ENCODE measurements at regions not wholly inside any gene's neighbourhood (a gene's known extent, or its start where the extent isn't known, plus 50 kb on each side); places are given as distances from the start of the nearest gene placed in this dataset.

DNA sequence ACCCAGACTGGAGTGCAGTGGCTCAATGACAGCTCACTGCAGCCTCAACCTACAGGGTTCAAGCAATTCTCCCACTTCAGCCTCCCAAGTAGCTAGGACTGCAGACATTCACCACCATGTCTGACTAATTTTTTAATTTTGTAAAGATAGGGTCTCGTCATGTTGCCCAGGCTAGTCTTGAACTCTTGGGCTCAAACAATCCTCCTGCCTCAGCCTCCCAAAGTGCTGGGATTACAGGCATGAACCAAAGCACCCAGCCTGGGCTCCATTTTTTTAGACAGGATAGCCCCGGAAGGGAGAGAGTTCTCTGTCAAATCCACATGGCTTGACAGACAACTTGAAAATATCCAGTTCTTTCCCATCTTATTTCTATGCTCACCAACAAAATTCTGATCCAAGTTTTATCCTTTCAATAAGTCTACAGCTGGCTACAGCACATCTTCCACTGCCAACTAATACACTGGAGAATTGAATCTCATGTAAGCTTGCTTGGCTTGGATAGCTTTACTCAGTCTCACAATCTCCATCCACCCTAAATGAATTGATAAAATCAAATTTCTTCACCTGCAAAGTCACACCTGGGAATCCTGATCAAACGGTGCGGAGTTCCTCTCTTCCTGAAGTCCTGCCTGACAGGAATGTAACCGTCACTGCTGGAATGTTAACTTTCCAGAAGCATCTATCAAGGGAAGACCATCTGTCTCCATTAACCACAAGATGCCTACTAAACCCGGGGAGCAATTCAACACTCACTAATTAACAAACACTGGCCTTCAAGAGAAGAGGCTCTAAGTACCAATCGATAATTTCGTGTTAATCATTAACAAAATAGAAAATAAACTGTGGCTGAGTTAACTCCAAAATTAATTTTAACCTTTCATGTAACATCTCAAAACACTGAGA is 239.7 kb upstream of the MKLN1 start:
- DNase-seq, result no peak

DNA sequence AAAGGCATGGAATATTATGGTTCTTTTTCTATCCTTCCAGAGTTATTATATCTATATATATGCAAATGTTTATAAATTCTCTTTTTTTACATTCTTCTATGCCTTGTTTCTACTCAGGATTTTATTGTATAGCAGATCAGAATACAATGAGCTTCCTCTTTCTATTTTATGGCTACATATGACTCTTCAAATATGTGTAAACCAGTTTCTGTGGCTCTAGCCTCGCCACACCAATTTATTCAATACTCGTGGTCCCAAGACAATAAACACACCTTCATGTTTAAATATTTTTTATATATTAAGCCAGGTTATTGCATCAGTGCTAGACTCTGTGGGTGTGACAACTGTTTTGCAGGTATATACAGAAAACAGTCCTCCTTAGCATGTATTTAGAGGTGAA is 237.5 kb upstream of the MKLN1 start:
- DNase-seq, result no peak

DNA sequence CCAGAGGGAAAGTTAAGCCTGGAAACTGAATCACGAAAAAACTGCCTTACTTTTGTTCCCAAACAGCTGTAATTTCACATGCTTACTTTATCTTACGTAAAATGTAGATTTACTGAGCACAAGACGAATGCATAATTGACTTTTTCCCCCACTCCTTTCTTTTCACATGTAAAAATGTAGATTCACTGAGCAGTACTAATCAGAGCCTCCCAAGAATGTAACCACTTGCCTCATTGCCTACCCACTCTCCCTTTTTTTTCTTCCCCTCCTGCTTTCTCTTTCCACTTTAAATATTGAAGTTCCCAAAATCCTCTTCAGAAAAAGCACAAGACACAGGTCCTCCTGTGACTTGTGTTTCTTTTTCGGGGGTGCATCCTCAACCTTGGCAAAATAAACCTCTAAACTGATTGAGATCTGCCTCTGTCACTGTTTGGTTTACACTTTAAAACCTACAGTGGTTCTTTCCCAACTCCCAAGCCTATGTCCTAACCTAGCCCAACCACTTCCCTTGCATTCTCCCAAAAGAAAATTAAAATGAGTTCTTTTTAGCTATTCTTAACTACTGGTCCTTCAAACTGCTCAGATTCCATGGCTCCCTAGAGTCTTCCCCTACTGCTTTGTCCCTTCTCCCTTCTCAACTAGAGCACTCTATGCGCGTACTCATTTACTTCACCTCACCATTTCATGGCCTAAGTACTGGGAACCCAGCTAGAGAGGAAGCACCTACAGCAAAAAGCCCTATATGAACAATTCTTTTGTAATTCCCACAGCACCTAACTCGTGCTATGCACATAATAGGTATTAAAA is 236.6 kb upstream of the MKLN1 start:
- no peak for DNase-seq

DNA sequence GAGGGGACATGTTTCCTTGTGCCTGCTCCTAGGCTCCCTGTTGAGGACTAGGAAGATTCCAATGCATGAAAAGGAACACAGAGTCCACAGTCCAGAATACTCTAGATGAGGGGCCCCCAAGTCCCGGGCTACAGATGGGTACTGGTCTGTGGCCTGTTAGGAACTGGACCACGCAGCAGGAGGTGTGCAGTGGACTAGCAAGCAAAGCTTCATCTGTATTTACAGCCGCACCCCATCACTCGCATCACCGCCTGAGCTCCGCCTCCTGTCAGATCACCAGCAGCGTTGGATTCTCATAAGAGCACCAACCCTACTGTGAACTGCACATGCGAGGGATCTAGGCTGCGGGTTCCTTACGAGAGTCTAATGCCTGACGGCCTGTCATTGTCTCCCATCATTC is 233.0 kb upstream of the MKLN1 start:
- no peak for DNase-seq

DNA sequence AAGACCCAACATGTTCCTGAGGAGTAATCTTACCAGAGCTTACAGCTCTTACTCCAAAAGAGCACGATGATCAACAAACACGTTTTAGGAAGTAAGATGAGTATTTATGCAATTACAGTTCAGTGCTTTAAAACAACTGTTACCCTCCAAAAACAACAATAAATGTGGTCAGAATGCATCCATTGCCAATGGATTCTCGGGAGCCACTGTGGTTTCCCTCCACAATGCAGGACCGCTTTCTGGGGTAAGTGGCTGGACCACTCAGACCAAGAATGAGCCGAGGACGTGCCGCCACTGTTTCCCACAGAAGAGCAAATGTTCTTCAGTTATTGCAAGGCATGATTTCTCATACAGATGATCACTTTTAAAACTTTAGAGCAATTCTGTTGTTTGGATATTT is 232.3 kb upstream of the MKLN1 start:
- no peak for DNase-seq

DNA sequence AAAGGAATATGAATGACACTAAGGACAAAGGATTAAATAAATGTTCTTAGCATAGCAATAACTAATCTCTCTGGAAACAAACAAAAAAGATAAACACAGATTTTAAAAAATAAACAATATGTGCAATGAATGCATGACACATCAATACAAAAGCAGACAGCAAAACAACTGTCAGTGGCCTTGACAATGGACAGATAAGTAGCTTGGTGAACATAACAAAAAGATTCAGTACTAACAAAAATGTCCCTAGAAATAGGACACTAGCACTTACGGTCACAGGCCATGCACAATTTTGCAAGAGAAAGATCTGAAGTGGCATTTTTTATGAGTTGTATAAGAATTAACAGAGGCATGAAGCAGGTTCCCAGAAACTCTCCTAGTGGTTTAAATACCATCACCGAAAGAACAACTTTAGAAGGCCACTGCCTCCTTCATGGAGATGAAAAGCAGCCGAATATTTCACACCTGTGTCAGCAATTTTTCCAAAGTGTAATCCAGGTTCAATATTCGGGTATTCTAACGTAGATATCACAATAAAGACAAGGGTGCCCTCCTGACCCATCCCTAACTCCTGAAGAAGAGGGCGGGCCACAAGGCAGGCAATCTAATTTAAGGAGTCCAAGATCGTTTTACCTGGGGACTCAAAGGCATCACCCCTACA is 231.3 kb upstream of the MKLN1 start:
- DNase-seq, result no peak

DNA sequence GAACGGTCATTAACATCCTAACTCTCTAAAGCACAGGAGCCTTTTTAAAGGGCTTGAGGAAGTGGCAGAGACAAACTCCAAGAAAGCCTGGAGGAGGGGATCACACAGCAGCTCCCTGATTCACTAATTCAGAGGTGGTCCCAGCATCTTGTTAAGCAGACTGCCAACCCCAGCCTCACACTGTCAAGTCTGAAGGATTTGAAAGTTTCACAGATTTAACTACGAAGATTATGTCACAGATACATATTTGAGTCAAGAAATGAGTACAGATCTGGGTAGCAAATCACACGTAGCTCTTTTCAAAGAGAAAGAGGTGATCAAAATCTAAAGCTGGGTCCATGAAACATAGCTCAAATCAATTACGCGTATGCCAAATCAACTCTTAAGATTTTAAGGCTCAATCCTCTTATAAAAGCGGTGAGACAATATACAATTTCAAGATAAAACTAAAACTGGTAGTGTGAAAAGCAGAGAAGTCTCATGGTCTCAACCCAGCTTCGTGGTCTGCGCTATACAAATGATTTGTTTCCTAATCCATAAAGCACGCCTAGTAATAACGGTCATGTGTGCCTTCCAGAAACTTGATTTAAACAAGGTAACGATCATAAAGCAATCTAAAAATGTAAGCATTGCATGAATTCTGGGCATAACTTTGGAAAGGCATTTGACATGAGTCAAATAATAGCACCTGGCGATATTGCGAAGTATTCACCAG is 229.9 kb upstream of the MKLN1 start:
- no peak for DNase-seq

DNA sequence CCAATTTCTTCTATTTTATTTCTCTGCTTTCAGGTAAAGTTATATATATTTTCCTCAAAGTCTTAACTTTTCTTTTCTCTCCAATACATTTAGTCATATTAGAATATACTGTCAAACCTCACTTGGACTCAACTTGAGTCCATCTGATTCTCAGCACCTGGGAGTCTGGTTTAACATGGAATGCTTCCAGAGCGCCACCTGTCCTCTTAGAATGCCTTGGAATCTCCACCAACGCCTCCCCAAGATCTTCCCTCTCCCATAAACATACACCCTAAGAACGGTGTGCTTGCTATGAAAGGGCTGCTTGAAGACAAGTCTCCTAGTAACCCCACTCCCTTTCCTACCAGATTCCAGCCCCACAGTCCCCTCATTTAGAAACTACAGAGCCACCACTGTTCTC is 229.1 kb upstream of the MKLN1 start:
- DNase-seq, result no peak

DNA sequence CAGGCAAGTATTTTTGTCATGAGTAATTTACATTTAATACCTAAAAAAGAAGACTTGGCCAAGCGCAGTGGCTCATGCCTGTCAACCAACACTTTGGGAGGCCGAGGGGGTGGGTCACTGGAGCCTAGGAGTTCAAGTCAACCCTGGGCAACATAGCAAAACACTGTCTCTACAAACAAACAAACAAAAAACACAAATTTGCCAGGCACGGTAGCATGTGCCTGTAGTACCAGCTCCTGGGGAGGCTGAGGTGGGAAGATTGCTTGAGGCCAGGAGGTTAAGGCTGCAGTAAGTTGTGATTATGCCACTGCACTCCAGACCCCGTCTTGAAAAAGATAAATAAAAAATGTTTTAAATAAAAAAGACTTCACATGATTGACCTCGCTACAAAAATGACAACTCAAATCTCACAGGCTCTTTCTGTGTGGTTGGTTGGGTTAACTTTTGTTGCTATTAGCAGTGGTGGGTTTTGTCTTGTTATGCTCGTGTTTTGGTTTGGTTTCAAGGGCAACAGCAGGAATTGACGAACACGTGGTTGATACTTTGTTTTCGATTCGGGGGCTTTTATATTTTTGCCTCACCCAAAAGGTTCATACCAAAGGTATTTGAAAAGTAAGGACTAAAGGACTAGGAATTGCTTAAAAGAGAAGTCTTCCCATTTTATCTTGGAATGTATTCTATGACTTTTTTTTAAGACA is 227.2 kb upstream of the MKLN1 start:
- DNase-seq, result no peak

DNA sequence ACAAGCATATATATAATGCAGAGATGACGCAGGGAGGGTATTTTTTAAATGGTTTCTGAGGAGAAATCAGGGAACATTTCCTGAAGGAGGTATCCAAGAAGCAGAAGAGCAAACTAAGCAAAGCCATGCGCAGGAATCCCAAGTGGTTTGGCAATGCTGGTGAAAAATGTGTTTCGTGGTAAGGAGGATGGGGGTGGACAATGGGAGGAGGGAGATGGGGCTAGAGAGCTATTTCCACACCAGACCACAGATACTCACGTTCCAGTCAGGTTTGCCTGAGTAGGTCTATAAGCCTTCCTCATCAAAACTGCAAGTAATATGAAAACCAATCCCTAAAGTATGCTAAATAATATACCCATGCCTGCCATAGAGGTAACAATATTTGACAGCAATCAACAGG is 223.7 kb upstream of the MKLN1 start:
- DNase-seq, result no peak

DNA sequence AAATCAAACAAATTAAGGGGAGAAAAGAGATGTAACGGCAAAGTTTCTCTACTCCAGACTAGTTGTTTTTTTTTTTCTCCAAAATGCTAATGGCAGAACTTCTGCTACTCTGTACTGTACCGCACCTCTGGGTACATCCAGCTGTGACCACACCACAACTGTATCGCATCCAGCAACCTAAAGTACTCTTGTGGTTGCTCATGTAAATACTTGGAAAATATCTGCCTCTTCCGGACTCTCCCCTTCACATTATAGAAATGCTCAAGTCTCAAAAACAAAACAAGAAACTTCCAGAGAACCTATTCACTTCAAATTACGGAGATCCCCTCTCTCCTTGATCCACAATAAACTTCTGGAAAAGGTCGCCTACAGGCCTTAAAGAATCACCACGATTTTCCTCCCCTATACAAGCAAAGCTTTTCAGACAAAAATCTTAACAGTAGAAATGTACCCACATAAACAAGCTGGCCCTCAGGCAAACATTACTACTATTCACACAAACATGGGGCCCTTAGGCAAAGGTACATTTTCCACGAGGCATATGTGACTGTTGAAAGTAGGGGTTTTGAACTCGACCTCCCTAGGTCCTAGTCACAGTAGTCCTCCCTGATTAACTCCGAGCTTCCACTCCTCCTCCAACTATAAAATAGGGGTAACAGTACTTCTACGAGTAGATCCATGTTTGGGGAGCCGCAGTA is 222.9 kb upstream of the MKLN1 start:
- no peak for DNase-seq

DNA sequence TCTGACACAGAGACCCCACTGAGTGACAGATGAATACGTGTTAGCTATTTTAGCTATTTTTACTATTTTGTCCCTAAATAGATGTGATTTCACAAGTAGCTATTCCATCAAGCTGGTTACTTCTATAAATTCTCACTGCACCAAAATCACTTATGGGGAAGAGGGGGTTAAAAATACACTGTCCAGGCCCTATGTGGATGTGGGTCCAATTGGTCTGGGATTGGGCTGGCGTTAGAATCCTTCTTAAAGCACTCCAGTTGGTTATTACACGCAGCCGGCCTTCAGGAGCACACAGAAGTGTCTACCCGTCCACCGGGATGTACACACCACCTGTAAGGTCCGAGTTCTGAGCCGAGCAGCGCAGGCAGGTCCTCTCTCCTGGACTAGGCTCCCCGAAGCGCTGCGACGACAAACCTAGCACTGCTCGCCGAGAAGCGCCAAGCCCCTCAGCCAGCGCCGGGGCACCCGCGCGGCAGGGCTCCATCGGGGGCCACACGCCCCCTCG is 222.3 kb upstream of the MKLN1 start:
- no peak for DNase-seq

DNA sequence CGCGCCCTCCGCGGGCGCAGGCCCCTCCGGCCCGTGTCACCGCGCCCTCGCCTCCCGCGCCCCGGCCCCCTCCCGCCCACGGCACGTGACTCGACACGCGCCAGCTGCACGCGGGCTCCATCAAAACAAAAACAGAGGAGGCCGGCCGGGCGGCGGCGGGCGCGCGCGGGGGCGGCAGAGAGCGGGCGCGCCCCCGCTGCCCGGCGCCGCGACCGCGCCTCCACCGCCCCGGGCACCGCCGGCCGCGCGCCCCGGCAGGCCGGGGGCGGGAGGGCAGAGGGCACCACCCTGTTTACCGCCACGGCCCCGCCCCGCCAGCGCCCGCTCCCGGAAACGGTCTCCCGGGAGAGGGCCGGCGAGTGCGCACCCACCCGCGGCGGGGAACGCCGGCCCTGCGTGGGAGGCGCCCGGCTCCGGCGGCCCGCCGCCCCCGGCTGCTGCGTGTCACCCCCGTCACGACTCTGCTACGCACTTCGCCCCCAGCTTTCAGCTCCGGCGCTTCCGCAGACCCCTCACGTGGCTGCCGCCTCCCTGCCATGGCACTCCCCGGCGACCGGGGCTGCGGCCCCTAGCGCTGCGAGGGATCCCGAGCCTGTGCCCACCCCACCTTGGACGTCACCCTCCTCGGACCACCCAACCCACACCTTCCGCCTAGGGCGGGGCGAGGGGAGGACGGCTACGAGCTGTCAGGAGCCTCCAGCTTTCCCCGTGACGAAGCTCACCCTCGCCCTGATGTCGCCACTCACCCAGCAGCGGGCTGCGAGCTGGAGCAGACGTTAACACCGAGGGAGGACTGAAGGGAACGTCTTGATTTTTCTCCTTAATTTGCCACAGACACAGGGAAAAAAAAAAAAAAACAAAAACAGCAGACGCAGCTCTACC is 221.6 kb upstream of the MKLN1 start:
- DNase-seq, result peak; percentile 78

DNA sequence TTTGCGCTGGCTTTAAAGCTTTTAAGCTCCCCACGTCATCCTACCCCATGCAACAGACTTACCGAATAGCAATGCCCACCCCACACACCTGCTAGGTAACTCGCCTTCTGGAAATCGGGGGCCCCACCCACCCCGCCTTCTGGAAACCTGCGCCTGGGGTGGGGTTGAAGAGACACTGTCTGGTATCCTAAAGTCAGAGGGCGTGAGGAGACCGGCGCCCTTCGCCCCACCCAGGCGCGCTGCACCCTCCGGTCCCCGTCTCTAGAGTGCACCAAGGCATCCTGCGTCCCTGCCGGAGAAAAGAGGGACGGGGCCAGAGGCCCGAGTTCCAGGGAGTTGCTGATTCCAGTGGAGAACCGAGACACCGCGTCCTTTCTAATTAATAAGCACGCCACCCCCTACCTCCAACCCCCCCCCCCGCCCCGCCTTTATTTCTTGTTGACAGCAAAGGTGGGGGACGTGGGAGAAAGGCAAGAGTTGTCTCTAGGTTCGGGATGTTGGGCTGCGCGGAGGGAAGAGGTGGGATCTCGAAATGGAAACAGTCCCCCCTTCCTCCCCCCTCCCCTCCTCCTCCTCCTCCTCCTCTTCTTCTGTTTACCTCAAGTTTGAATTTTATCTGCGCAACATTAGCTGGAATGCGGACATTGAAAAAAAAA is 220.9 kb upstream of the MKLN1 start:
- peak; percentile 51 for DNase-seq

DNA sequence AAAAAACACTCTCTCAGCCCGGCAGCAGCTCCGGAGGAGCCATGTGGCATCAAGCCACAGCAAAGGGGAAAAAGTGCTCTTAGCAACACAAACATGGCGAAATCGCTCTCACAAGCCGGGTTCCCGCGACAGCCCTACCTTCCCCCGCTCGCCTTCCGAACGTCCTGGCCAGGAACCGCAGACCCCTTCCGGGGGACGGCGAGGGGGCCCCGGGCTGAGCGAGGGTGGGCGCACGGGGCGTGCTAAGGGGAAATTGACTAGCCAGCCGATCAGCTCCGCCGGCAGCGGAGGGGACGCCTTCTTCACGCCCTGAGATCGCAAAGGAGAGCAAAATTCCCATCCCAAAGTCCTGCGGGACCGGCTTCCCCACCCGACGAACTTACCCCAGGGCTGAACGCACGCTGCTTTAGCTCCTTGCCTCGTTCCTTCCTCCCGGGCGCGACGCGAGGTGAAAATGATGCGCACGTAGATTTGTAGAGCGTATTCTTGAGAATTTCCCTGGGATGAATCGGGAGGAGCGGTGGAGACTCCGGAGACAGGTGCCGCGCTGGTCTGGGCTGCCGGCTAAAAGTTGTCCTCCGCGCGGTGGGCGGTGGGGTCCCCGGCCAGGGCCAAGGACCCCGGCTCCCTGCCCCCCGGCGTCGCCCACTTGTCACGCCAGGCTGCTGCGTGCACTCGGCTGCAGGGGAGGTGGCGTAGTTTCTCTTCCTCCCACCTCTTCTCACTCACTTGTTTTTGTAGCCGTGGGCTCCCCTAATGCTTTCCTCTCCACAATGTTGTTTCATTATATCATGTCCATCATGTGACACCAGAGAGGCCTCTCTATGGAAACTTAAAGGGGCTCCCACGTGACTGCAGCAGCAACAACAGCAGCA is 220.1 kb upstream of the MKLN1 start:
- DNase-seq, result peak; percentile 50

DNA sequence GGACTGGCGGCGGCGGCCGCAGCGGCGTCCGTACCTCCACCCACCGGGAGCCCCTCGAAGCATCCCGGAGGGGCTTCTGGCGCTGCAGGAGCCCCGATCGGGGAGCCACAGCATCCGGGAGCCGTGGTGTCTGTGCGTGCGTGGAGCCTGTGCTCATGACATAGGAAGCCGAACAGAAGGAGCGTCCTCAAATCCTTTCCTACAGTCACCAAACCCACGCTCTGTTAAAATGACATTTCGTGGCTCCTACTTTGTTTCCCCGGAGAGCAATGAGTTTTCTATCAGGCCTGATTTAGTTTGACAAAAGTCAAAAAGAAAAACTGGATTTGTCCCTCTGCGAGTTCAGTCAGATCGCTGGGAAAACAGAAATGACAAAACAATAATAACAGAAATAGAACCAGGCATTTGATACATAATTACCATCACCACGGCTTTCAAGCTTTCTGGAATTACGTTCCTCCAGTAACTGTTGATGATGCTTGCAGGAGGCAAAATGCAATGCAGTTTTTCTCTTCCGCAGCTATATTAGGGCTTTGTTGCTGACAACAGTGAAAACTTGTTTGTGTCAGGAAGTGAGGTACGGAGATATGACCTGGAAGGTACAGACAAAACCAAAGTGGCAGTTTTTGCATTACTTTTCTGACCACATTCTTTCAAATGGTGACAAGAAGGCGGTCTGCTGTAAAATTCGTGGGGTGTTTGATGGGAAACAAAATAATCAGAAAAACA is 219.3 kb upstream of the MKLN1 start:
- no peak for DNase-seq

DNA sequence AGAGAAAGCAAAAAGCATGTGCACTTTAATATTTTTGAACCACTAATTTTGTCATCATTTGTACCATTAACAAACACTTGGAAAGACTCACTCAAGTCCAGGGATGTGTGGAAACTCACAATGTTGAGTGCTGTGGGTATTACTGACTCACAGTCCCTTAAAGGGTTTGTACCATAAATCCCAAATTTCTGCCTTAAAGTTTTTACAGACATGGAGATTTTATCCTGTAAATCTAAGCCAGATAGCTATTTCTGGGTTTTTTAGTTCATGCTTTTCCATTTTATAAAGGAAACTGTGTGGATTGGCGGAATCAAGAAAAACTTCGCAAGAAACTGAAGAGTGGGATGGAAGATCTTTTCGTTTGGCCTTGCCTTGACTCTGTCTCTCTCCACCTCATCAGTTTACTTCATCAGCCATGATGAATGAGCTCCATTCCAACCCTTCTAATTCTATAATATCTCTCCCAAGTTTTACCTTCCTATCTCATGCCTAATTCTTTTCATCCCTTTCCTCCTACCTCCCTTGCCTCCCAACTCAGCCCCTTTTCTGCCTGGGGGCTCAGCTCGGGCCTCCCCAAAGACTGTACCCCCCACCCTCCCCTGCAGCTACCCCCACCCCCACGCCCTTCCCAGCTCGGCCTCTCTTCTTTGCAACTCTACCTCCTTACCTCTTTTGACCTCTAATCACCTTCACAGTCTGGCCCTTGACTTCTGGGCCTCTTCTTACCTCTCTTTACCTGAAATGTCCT is 218.5 kb upstream of the MKLN1 start:
- DNase-seq, result no peak
